Left ventricle myocardium inferior (tissue), 1 donor: ENCODE measurements at regions not wholly inside any gene's neighbourhood (a gene's known extent, or its start where the extent isn't known, plus 50 kb on each side); places are given as distances from the start of the nearest gene placed in this dataset.

Experiments used
- DNase-seq: peaks from one replicate; pipeline ENCODE4 v3.0.0-alpha.2; 2020
- H3K27ac ChIP-seq: fragments of 200-600 bp; replicated peaks from 2 replicates; pipeline ENCODE4 v1.8.0; 2021
- H3K27me3 ChIP-seq: fragments of 200-600 bp; 2 replicates; pipeline ENCODE4 v1.8.0; 2021; ENCODE audit warnings: low read depth
- H3K36me3 ChIP-seq: fragments of 200-600 bp; 2 replicates; pipeline ENCODE4 v1.8.0; 2021
- H3K4me1 ChIP-seq: fragments of 200-600 bp; 2 replicates; pipeline ENCODE4 v1.8.0; 2021
- H3K4me3 ChIP-seq: fragments of 200-600 bp; 2 replicates; pipeline ENCODE4 v1.8.0; 2021; ENCODE audit warnings: mild to moderate bottlenecking, moderate library complexity
- H3K9me3 ChIP-seq: fragments of 200-600 bp; replicated peaks from 2 replicates; pipeline ENCODE4 v1.8.0; 2021
- intact Hi-C: fragments of 100-400 bp; cut with micrococcal nuclease; formaldehyde crosslinking; loops from one replicate; pipeline ENCODE4 v1.11.0; 2022
- TF ChIP-seq, protein P1 (sequence below): fragments of 200-600 bp; IDR thresholded peaks from 2 replicates; pipeline ENCODE4 v1.8.0; 2021; ENCODE audit warnings: antibody characterized with exemption, mild to moderate bottlenecking, borderline replicate concordance
- donor health status: DM: no; HTN: yes; CAD: no; lungs with severe emphysema.

DNA sequence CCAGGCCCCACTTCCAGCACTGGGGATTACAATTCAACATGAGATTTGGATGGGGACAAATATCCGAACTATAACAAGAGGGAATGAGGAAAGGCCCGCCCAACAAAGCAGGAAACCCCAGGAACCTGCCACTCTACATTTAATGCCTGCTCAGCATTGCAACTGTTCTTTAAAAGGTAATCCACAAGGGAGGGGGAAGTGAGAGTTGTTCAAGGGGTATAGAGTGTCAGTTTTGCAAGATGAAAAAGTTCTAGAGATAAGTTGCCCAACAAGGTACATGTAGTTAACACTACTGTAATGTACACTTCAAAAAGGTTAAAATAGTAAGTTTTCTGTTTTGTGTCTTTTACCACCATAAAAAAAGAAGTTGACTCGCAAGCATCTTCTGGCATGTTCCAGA lies 137.6 kb downstream of the MBD2 start:
- H3K4me3 ChIP-seq = no peak overlapping the region
- H3K9me3 ChIP-seq = peaks cover 7% of the 10 kb centered on the region
- H3K27ac ChIP-seq = no peak overlapping the region
- TF ChIP-seq, protein P1, sequence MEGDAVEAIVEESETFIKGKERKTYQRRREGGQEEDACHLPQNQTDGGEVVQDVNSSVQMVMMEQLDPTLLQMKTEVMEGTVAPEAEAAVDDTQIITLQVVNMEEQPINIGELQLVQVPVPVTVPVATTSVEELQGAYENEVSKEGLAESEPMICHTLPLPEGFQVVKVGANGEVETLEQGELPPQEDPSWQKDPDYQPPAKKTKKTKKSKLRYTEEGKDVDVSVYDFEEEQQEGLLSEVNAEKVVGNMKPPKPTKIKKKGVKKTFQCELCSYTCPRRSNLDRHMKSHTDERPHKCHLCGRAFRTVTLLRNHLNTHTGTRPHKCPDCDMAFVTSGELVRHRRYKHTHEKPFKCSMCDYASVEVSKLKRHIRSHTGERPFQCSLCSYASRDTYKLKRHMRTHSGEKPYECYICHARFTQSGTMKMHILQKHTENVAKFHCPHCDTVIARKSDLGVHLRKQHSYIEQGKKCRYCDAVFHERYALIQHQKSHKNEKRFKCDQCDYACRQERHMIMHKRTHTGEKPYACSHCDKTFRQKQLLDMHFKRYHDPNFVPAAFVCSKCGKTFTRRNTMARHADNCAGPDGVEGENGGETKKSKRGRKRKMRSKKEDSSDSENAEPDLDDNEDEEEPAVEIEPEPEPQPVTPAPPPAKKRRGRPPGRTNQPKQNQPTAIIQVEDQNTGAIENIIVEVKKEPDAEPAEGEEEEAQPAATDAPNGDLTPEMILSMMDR = no peak
- no peak for DNase-seq
- peaks cover 18% of the 10 kb centered on the region for H3K4me1 ChIP-seq
- no peaks in the 10 kb centered on the region for H3K27me3 ChIP-seq
- intact Hi-C loops = no loop called here
- no peaks in the 10 kb centered on the region for H3K36me3 ChIP-seq

DNA sequence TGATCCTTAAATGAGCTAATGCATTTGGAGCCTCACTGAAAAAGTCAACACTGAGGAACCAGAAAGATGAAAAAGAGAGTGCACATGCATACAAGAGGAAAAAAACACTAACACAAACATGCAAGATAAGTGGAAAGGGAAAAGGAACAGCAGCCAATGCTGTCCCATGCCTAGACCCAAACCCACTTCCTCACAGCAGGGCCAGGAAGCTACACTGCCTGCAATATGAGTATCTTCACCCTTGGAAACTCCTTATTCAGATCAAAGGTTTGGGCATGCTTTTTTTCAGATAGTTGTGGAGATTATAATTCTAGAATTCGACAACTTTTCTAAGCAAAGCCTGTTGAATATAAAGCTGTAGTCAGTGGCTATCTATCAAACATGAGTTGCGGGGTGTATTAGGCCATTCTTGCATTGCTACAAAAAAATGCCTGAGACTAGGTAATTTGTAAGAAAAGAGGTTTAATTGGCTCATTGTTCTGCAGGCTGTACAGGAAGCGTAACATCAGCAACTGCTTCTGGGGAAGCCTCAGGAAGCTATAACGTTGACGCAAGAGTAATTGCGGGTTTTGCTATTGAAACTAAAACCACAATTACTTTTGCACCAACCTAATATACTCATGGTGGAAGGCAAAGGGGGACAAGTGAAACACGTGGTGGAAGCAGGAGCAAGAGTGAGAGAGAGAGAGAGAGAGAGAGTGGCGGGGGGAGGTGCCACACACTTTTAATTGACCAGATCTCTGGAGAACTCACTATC lies 138.2 kb downstream of the MBD2 start:
- Histone ChIP-seq H3K27ac (no peak overlapping the region), H3K4me1 (peaks cover 18% of the 10 kb centered on the region), H3K9me3 (peaks cover 7% of the 10 kb centered on the region), H3K36me3 (no peaks in the 10 kb centered on the region), H3K4me3 (no peak overlapping the region), H3K27me3 (no peaks in the 10 kb centered on the region)
- TF ChIP-seq, protein P1 = no peak
- DNase-seq = no peak
- intact Hi-C loops = no loop called here

DNA sequence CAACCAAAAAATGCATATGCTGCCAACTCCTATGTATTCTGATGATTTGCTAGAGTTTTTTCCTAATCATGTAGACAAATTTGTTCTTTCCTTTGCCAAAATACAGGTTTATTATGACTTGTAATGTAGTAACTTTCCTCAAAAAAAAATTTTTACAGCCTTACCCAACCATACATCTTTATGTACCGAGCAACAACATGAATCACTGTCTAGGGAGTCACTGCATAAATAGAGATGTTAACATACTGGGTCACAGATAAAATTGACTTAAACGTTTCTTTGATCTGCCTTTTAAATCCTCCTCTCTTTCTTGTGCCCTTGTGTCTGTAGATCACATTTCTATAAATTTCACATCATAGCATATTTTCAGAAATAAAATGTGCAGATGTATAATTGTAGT lies 143.6 kb downstream of the MBD2 start:
- Histone ChIP-seq H3K4me1 (no peaks in the 10 kb centered on the region), H3K9me3 (peaks cover 7% of the 10 kb centered on the region), H3K36me3 (no peaks in the 10 kb centered on the region), H3K27me3 (no peaks in the 10 kb centered on the region), H3K27ac (no peak overlapping the region), H3K4me3 (no peak overlapping the region)
- TF ChIP-seq, protein P1 = no peak
- no peak for DNase-seq
- intact Hi-C loops = no loop called here

DNA sequence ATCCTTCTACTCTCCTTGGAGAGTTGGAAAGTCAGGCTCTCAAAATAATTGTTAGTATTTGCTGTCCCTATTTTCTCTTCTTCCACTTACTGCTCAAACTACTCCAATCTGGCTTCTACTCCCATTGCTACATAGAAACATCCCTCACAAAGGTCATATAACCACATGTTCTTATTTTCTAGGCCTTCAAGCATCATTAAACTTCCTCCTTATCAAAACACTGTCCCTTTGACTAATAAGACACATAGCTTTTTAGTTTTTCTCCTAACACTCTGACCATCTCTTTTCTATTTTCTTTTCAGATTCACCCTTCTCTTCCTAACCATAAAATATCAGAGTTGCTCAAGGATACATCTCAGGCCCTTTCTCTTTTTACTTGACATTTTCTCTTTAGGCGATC lies 148.3 kb downstream of the MBD2 start:
- no peak overlapping the region for H3K4me3 ChIP-seq
- no peak for DNase-seq
- H3K27ac ChIP-seq = no peak overlapping the region
- intact Hi-C loops = no loop called here
- no peaks in the 10 kb centered on the region for H3K9me3 ChIP-seq
- TF ChIP-seq, protein P1 = no peak
- H3K36me3 ChIP-seq = no peaks in the 10 kb centered on the region
- H3K27me3 ChIP-seq = no peaks in the 10 kb centered on the region
- H3K4me1 ChIP-seq = no peaks in the 10 kb centered on the region

DNA sequence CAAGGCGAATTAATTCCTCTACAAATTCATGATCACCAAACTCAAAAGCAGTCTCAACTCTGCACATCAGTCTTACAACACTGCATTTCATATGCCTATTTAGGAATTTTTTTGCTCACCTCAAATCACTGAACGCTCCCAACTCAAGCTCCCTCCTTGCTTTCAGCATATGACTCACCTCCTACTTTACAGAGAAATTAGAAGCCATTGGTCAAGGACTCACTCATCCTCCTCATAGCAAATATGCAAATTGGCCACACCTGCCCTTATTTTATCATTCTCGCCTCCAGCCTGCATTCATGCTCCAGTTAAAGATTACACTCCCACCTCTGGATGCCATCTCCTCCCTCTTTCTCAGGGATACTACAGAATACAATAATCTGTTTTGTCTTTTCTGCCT lies 148.8 kb downstream of the MBD2 start:
- no peaks in the 10 kb centered on the region for H3K9me3 ChIP-seq
- no peaks in the 10 kb centered on the region for H3K27me3 ChIP-seq
- TF ChIP-seq, protein P1 = no peak
- no peak overlapping the region for H3K4me3 ChIP-seq
- H3K27ac ChIP-seq = no peak overlapping the region
- H3K4me1 ChIP-seq = no peaks in the 10 kb centered on the region
- no peak for DNase-seq
- intact Hi-C loops = no loop called here
- H3K36me3 ChIP-seq = no peaks in the 10 kb centered on the region
